Femur (tissue), 1 donor: ENCODE measurements at regions not wholly inside any gene's neighbourhood (a gene's known extent, or its start where the extent isn't known, plus 50 kb on each side); places are given as distances from the start of the nearest gene placed in this dataset.

Source experiments
- DNase-seq: peaks from one replicate; pipeline ENCODE4 v3.0.0-alpha.2; 2017

GRCh38 chr10:6305401-6306321, 102.9 kb downstream of the PFKFB3 start:
- DNase-seq, result no peak

GRCh38 chr10:6306917-6307316, 104.2 kb downstream of the PFKFB3 start:
- DNase-seq, result no peak

GRCh38 chr10:6309816-6310215, 107.1 kb downstream of the PFKFB3 start:
- DNase-seq, result no peak

- no peak for DNase-seq
Measured at GRCh38 chr10:6310977-6311376, 108.2 kb downstream of the PFKFB3 start.

GRCh38 chr10:6311700-6312330, 109.1 kb downstream of the PFKFB3 start:
- DNase-seq, result no peak

DNA sequence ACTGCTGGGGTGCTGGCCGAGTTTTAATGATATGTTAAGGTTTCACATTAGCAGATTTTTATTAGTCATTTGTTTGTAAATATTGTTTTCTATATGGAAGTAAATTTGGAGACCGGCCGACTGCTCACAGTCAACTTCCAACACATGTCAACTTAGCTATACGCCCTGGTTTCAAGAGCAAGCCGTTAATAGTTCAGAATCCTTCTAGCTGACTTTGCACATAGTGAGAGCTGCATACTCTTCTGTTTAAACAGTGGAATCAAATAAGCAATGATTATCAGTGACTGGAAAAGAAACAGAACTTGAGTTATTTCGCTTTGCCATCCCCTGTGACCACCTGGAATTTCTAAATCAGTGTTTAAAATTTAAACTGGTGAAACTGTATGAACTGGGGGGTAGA, 109.9 kb downstream of the PFKFB3 start:
- no peak for DNase-seq

- no peak for DNase-seq
Measured at GRCh38 chr10:6313111-6313895, 110.6 kb downstream of the PFKFB3 start.

GRCh38 chr10:6314620-6315205, 112.0 kb downstream of the PFKFB3 start:
- DNase-seq, result no peak

GRCh38 chr10:6319119-6319518, 116.4 kb downstream of the PFKFB3 start:
- no peak for DNase-seq

GRCh38 chr10:6320320-6321010, 117.7 kb downstream of the PFKFB3 start:
- no peak for DNase-seq

GRCh38 chr10:6321880-6322279, 119.1 kb downstream of the PFKFB3 start:
- DNase-seq, result no peak

GRCh38 chr10:6322805-6323204, 120.1 kb downstream of the PFKFB3 start:
- no peak for DNase-seq

DNA sequence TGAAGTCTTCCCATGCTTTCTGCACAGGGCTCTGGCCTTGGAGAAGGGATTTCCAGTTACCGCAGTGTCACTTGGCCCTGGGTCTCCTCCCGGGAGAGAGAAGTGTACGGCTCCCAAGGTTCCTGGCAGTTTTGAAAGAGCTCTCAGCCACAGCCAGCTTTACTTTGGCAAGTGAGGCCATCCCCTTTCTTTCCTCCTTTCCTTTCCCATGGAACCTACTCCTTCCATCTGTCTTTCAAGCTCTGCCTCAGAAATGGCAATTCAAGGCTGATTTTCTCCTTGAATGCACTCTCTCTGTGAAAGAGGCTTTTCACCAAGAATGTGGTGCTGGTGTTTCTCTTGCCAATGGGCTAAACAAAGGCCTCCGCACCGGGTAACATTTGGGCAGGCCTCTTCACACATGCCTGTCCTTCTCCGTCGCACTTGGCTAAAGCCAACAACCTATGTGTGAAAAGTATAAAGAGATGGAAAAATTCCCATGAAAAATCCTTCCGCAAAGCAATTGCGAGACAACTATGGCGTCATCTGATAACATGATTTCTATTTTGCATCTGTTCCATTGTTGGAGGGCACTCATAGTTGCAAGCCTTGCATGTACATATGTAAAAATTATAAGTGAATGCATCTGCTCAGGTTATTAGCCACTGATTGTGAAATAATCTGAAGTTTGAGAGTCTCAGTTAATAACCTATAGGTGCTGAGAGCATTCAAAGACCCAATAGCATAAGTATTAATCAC, 125.4 kb downstream of the PFKFB3 start:
- DNase-seq, result no peak

- DNase-seq, result no peak
Measured at GRCh38 chr10:6328699-6329423, 126.1 kb downstream of the PFKFB3 start.

DNA sequence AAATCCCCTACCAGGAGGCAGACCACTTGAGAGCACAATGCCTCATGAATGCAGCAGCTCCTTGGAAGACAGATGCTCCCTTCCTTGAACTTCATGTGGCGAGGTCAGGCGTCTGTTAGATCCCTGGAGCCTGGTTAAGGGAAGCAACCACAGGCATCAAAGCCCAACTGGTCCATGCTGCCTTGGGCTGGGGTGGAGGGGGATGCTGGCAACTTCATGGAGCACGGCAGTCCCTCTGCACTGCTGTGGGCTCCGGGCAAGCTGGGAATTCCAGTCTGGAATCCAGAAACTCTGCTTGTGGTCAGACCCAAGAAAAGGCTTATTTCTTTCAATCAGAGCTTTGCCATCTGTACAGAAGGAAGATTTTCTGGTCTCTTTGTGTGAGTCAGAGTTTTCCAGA, 130.4 kb downstream of the PFKFB3 start:
- DNase-seq, result no peak

DNA sequence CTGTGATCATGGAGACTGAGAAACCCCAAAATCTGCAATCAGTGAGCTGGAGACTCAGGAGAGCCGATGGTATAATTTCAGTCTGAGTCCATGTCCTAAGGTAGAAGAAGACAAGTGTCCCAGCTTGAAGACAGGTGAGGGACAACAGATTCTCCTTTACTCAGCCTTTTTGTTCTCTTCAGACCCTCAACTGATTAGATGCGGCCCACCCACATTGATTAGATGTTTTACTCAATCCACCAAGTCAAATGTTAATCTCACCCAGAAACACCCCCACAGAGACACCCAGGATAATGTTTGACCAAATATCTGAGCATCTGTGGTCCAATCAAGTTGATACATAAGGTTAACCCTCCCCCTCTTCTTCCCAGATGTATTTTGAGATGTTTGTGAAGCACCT, 131.2 kb downstream of the PFKFB3 start:
- DNase-seq, result no peak

- DNase-seq, result no peak
Measured at GRCh38 chr10:6336016-6336415, 133.3 kb downstream of the PFKFB3 start.

DNA sequence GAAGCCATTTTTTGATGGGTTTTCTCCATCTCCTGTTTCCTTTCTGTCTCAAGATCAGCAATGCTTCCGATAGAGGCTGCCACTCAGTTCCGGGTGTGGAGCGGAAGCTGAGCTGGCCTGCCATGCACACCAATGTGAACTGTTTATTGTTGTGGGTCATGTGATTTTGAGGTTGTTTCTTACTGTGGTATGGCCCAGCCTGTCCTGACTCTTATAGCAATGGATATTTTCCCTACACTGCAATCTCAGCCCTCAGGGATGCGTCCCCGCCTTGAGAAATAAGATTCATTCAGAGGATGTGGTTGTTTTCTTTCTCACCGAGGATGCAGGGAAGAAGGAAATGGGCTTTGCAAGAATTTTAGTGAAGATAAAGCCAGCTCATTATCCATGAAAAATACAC, 134.7 kb downstream of the PFKFB3 start:
- no peak for DNase-seq

- DNase-seq, result no peak
Measured at GRCh38 chr10:6338361-6338760, 135.6 kb downstream of the PFKFB3 start.

DNA sequence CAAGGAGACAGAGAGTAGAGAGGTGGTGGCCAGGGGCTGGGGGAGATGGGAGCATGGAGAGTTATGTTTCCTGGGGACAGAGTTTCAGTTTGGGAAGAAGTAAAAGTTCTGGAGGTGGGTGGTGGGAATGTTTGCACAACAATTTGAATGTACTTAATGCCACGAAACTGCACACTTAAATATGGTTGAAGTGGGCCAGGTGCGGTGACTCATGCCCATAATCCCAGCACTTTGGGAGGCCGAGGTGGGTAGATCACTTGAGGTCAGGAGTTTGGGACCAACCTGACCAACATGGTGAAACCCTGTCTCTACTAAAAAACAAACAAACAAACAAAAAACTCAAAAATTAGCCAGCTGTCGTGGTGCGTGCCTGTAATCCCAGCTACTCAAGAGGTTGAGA, 137.2 kb downstream of the PFKFB3 start:
- DNase-seq, result no peak

GRCh38 chr10:6342096-6342685, 139.5 kb downstream of the PFKFB3 start:
- DNase-seq, result no peak
